HG02610 (cell line): ENCODE measurements at regions not wholly inside any gene's neighbourhood (a gene's known extent, or its start where the extent isn't known, plus 50 kb on each side); places are given as distances from the start of the nearest gene placed in this dataset.
"Not testable (repeated sequence)": the region's sequence is repeated elsewhere in the genome, so short reads cannot be mapped to it uniquely, and the experiment has no call there.

Experiments used
- ATAC-seq: cut with Tn5 transposase; IDR thresholded peaks from one replicate; pipeline ENCODE4 v1.9.1; 2021; ENCODE audit warnings: mild to moderate bottlenecking, moderate library complexity; ENCODE audit not compliant: unreplicated experiment

DNA sequence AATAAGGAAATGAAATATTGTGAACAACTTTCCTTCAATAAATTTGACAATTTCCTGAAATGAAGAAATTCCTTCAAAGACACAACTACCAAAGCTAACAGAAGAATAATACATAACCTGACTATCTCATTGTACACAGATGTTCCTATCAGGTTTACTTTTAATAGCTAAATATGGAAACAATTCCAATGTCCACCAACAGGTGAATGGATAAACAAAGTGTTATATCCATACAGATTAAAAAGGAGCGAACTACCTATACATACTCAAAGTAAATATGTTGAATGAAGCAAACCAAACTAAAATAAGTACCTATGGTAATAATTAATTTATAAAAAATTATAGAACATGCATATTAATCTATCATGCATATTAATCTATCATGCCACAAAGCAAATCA, 554.9 kb downstream of the PPP4R3C start:
- no peak for ATAC-seq

DNA sequence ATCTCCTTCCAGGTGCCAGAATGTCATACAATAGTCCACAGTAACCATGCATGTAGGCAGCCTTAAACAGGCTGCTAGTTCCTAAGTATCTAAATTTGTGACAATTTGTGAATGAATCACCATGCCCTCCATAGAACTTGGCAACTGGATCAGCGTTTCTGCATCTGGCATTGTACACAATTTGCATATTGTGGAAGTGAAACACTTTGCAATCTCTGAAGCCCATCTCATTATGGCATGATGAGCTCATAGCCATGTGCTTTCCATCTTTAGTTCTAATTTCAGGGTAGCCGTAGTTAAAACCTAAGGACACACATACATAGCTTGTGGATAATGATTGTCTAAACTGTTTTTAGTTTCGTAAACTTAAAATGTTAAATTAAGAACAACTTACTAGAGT, 573.6 kb downstream of the PPP4R3C start:
- ATAC-seq = no peak

DNA sequence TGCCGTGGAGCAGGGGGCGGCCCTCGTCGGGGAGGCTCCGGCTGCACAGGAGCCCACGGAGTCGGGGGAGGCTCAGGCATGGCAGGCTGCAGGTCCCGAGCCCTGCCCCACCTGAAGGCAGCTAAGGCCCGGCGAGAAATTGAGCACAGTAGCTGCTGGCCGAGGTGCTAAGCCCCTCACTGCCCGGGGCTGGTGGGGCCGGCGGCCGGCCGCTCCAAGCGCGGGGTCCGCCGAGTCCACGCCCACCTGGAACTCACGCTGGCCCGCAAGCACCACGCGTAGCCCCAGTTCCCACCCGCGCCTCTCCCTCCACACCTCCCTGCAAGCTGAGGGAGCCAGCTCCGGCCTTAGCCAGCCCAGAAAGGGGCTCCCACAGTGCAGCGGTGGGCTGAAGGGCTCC, 589.4 kb downstream of the PPP4R3C start:
- no peak for ATAC-seq

DNA sequence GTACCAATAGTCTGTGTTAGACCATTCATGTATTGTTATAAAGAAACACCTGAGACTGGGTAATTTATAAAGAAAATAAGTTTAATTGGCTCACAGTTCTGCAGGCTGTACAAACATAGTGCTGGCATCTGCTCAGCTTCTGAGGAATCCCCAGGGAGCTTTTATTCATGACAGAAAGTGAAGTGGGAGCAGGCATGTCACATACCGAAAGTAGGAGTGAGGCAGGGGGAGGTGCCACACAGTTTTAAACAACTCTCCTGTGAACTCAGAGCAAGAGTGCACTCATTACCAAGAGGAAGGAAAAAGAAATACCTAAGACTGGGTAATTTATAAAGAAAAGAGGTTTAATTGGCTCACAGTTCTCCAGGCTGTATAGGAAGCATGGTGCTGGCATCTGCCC, 591.2 kb downstream of the PPP4R3C start:
- ATAC-seq = peak; percentile 76

DNA sequence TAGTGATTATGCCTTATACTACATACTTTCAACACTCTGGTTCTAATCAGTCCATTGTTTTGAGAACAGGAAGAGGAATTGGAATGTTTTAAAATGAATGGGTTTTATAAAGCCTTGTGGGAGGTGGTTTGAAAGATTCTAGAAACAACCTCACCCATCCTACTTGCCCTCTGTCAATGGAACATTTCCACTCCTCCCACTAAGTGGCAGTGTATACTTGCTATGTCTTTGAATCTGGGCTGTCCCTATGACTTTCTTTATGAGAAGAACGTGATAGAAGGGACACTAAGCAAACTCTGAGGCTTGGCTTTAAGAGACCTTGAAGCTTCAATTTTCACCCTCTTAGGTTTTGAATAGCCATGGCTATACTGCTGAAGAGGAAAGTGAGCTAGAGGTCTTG, 611.2 kb downstream of the PPP4R3C start:
- peak; percentile 82 for ATAC-seq

DNA sequence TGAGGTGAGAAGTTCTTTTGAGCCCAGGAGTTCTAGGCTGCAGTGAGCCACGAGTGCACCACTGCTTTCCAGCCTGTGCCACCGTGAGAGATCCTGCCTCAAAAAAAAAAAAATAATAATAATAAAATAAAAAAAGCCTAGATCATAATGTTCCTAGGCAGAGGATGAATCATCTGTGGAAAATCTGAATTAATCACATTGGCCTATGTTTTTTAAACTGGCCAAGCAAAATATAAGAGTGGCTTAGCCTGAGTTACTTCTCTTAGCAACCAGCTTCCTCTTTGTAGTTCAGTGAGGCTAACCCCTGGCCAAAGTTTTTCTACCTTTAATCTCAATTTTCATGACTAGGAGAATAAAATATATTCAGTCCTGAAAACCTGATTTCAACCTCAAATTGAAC, 614.6 kb downstream of the PPP4R3C start:
- no peak for ATAC-seq

DNA sequence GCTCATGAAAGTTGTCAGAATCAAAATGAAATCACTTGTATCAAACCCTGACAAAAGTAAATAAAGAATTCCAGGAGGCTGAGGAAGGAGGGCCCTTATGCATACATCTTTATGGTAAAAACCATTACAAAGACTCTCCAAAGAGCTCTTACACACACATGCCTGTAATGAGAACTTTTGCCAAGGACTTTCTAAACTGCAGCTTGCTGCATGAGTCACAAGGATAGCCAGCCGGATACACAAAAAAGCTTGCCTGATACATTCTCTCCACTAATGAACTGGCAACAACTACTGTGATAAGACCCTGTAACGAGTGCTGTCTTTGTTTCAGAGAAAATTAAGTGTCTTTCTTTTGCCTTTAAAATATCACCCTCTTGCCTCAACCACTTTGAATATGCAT, 618.1 kb downstream of the PPP4R3C start:
- no peak for ATAC-seq

DNA sequence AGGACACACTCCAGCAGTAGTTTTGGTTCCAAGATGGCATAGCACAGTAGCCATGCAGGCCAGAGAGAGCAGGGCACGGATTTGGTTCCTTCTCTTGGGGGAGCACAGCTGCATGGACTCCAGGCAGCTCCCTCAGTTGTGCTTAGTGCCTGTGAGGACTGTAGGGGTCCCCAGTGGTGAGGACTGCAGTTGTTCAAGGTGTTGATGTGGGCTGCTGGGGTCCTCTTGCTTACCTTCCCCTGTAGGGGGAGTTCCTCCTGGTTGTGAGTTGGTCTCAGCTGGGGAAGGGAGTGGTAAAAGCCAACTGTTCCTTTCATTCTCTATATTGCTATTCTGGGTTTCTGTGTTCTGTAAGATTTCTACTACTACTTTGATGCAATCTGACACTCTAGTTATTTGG, 606.5 kb downstream of the MAGEB5 start:
- no peak for ATAC-seq

DNA sequence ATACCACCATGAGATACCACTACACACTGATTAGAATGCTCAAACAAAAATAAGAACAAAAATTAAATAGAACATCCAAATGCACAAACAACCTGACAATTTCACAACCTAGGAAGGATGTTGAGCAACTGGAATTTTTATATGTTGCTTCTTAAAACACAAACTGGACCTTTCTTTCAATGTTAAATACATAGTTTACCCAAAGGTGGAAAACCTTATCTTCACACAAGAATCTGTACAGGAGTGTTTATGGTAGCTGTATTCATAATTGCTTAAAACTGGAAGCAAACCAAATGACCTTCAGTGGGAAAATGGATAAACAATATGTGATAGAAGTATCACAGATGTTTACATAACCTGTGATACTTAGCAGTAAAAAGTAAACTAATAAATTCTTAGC, 573.8 kb downstream of the MAGEB5 start:
- ATAC-seq = no peak

DNA sequence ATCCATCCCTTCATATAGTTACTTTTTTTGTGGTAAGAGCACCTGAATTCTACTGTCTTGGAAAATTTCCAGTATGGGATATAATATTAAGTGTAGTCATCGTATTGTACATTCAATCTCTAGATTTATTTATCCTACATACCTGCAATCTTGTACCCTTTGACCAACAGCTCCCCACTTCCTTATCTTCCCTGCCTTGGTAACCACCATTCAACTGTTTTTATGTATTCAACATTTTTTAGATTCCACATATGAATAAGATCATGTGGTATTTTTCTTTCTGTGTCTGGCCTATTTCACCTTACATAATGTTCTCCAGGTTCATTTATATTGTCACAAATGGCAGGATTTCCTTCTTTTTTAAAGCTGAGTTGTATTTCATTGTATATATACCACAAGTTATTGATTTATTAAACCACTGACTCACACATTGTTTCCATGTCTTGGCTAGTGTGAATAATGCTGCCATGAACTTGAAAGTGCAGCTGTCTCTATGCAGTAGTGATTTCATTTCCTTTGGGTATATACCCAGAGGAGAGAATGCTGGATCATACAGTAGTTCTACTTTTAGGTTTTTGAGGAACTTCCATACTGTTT, 572.5 kb downstream of the MAGEB5 start:
- no peak for ATAC-seq

DNA sequence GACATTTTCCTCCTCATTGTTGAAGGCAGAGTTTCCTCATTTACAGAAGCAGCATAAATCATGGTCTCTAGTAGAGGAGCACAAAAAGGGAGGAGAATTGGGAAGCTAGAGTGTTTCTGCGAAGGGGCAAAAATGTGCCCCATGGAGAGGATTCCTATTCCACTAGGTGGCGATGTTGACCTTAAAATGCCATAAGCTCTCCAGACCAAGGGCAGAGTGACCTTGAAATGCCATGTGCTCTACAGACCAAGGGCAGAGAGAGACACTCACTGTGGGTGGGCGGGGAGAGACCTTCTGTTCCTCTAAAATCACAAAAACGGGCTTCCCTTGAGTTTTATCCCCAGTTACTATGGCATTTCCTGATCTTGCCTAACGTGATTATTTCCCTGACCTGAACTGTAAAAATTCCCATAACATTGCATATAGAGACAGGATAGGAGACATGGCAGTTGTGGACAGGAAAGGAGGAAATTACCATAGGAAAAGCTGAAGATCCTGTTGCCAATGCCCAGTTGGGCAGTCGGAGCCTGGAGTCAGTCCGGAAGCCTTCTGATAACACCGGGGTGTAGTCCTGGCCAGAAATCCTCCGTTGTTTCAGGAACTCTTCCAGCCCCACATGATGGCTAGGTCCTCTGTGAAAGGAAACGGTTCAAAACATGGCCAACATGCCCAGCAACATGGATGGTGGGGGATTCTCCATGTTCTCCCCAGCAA, 567.7 kb downstream of the MAGEB5 start:
- no peak for ATAC-seq

DNA sequence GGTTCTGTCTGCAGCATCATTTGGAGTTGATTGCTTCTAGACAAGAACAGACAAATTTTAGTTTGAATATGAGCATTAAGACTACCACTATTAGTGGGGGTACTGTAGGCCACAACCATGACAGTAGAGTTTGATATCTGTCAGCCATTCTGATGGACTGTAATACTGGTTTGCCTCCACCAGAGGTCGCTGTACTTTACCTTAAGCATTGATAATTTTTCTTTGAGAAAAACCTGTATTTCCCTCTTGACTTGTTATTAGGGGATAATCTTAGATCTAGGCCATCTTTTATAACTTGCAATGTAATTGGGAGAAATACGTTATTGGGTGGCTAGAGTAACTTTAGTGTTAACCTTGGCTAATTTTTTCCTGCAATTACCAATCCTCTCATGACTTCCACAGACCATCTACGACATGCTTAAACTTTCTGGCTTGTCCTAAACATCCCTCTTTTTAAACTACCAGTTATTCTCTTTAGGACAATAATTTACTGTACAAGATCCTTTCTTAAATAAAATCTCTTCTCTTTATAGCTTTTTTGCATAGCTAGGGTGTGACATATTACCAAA, 562.4 kb downstream of the MAGEB5 start:
- ATAC-seq = no peak

DNA sequence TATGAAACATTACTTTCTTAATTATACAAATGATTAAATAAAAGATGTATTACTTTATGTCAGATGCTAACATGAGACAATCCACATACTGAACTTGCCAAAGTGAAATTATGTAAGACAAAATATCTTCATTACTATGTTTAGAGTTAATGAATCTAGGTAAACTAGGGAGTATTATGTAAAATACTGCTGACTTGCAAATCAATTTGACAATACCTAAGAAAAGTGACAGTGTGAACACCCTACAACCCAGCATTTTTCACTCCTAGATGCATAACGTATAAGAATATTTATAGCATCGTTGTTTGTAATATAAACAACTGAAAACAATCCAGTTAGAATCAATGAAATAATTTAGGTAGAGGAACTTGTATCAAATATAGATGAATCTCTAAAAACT, 546.3 kb downstream of the MAGEB5 start:
- ATAC-seq = no peak

DNA sequence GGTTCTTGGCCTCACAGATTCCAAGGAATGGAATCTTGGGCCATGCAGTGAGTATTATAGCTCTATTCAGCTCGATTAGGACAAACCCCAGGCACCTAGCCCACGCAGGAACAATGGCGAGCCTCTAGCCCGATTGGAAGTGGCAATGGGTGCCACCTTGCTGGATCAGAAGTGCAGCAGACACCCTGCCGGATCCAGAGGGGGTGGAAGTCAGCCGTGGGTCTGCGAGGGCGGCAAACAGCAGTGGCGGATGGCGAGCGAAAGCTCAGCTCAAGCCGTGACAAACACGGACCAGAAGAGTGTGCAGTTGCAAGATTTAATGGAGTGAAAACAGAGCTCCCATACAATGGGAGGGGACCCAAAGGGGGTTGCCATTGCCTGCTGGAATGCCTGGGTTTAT, 539.8 kb downstream of the MAGEB5 start:
- not testable (repeated sequence) for ATAC-seq

DNA sequence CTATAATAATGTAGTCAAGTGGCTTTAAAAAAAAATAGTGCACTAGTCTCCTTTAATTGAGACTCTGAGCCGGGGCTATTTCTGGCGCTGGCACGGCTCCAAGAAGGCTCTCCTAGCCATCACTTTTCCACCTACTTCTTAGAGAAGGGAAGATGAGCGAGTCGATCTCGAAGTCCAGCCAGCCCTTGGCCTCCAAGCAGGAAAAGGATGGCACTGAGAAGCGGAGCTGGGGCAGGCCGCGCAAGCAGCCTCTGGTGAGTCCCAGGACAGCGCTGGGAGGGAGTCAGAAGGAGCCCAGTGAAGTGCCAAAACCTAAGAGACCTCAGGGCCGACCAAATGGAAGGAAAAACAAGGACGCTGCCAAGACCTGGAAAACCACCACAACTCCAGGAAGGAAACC, 531.9 kb downstream of the MAGEB5 start:
- no peak for ATAC-seq

DNA sequence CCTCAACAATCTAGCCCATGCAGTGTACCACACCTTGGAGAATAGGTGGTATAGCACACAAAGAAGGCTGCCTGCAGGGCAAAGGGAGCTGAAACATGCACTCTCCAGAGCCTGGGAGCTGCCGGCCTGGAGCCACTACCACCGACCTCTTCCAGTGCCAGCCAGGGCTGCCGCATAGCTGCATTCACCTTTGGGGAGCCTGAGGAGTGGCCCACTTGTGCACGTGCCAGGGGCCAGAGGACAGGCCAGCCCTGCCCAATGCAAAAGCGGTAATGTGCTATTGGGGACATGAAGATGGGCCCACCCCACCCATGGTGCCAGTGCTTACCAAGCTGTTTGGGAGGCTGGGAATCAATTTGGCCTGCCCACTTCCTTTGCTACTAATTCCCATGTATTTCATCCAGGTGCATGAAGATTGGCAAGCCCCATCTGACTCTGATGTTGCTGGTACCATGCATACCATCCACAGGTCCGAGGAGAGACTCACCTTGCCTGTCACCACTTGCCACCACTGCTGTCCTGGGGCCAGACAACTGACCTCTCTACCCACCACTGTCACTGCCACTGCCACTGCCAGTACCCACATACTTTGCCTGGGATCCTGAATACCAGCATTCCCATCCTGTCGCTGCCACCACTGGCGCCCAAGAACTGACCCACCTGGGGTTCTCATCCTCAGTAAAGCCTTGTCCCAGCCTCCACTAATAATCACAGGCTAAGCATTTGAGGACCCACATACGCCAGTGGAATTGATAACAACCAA, 506.9 kb downstream of the MAGEB5 start:
- no peak for ATAC-seq

DNA sequence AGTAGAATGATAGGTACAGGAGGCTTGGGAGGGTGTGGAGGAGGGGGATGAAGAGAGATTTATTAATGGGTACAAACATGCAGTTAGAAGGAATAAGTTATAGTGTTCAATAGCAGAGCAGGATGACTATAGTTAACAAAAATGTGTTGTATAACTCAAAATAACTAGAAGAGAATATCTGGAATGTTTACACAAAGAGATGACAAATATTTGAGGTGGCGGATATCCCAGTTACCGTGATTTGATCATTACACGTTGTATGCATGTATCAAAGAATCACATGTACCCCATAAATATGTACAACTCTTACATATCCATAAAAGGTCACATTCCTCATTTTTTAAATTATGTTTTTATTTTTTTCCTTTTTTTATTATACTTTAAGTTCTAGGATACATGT, 456.6 kb downstream of the MAGEB5 start:
- ATAC-seq = no peak

DNA sequence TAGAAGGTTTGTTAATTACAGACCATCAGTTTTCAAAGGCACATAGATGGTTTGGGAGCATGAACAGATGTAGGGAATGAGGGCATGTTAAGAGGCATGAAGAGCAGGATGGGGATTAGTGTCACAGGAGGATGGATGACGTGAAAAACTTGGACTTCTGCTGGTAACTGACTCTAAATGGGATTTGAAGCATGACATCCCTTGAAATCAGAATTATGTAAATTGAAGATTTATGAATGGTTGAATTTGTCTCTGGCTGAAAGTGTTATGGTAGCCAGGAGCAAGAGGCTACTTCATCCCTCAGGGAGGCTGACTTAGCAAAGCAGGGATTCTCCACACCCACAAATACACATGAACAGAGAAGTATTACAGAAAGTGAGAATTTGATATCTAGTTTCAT, 454.6 kb downstream of the MAGEB5 start:
- no peak for ATAC-seq

DNA sequence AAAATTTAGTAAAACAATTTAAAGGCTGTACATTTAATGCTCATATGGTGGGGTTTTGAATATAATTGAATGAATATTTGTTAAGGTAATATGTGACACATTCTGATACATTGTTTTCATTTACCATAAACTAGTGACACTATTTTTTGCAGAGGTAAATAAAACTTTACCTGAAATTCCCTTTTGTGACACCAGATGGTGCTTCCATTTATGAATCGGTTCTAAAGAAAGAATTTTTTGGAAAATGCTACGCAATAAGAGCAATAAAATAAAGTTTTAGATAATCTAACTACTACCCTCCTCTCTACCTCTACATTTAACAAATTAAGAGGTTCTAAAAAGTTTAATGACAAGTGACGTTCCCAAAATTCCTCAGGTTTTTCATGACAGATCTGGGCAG, 448.9 kb downstream of the MAGEB5 start:
- ATAC-seq = no peak

DNA sequence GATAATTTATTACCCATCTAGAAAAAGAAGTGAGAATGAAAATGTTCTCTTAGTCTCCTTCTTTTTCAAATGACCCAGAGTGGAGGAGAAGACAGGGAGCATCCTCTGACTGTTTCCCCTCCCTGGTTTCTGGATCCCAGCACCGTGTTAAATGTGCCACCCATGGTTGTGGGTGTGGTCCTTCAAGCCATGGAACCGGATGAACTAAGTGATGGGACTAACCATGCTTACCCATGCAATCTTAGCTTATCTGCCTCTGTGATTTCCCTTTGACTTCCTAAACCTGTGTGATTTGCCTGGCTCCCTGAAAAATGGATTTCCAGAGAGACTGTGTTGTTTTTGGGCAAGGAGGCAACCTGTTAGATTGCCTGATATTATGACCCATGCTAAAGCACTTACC, 437.1 kb downstream of the MAGEB5 start:
- ATAC-seq = no peak

DNA sequence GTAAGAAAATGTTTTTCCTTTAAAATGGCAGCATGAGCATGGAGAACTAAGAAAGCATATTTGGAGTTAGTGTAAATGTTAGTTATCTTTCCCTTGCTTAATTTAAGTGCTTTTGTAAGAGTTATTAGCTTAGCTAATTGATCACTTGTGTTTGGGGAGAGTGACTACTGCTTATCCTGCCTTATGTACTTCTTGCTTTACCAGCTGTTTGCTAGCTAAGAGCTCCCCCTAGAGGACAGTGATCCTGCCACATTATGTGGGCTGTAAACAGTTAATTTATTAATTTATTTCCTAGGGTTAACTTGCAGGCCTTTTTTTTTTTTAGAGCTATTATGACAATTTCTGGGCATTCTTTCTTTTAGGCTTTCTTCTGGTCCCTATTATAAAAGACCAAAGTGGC, 435.8 kb downstream of the MAGEB5 start:
- ATAC-seq = no peak

DNA sequence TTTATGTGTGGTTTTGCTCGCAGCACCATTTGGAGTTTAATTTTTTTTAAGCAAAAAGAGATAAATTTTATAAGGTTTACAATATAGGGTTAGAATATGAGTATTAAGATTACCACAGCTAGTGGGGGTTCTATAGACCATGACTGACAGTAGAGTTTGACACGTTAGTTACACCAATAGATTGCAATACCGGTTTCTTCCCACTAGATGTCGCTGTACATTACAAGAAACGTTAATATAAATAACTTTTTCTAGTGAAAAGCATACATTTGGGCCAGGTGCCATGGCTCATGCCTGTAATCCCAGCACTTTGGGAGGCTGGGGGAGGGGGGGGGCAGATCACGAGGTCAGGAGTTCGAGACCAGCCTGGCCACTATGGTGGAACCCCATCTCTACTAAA, 433.6 kb downstream of the MAGEB5 start:
- ATAC-seq = no peak
